DMS79 (cell line): ENCODE measurements at regions not wholly inside any gene's neighbourhood (a gene's known extent, or its start where the extent isn't known, plus 50 kb on each side); places are given as distances from the start of the nearest gene placed in this dataset.

Experiments
- DNase-seq: peaks from one replicate; lab custom pipeline; 2025; lab: John Stamatoyannopoulos, UW

DNA sequence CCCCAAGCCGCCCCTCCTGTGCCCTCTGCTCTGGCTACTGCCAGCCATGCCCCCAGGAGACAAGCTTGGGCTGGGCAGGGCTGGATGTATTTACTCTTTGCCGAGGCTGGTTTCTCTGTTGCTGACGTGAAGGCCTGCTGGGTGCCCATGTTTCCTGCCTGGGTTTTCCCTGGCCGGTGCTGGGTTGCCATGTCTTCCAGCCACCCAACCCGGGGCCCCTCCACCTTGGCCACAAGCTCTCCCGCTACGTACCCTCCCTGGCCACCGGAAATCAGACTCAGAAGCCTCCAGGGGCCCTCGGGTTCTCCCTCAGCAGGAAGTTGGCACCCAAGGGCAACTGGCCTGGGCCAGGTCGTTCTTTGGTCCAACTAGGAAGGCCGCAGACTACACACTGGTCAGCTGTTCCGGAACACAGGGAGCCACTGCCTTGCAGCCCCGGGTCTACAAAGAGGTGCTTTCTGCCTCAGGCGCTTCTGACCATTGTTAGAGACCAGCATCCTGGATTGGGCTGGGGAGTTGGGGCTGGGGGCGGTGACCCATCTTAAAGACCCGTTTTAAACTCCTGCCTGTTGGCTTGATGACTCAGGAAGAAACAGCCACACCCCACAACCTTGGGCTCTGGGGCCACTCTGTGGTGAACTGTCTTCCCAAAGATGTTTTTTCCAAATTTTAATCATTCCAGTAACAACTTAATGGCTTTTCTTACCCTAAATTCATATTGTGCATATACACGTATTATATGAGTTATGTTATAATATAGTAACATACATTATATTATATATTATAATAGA lies 71.2 kb upstream of the RUNX3 start:
- DNase-seq: no peak

DNA sequence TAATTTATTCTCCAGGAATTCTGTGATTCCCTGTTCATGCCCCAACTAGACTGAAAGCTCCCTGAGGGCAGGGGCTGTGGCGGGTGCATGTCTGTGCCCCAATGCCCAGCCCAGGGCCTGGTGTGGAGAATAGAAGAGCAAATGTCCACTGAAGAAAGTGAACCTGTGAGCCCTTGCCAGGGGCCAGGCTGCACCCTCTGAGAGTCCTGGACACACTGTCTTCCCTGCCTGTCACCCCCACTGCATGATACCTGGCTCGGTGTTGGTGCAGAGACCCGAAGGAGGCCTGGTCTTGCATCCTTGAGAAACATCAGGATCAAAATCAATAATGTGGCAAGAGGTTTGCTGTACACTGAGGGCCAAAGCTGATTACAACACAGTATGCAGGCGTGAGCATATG lies 69.8 kb upstream of the RUNX3 start:
- no peak for DNase-seq

DNA sequence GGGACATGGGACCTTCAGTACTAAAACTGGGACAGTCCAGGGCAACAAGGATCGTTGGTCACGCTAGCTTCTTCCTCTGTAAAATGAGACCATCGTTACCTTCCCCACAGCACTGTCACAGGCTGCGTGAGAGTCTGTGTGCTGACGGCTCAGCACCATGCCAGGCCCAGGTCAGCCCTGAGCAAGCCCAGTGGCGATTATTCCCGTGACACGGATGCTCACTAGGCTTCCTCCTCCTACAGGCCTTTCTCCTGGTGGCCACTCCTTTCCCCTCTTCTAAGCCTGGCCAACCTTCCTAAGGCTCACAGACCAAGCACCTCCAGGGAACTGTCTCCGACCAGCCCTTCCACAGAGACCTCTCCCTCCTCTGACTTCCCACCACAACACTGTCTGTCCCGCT lies 69.3 kb upstream of the RUNX3 start:
- no peak for DNase-seq

DNA sequence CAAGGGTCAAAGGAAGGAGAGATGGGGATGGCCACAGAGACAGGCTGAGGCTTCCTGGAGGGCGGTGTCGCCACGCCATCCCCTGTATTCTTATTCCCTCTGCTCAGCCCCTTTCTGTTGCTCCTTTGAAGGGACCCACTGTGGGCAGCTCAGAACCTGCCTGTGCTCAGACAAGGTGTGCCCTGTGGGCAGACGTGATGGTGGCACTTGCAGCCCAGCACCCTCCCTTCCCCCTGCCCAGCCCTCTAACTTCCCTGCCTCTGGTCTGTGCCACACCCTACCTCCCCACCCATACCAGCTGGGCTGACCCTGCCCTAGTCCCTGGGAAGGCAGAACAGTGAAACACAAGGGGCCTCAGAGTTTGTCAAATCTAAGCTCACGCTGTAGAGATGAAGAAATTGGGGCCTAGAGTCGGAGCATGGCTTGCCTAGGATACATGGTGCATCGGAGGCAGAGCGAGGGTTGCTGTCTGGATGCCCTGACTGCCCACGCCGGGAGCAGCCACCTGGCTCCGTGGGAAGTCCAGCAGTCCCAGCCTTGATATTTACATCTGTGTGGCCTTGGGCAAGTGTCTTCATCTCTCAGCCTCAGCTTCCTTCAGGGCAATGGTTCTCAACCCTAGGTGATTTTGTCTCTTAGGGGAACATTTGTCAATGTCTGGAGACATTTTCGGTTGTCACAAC lies 68.6 kb upstream of the RUNX3 start:
- no peak for DNase-seq

DNA sequence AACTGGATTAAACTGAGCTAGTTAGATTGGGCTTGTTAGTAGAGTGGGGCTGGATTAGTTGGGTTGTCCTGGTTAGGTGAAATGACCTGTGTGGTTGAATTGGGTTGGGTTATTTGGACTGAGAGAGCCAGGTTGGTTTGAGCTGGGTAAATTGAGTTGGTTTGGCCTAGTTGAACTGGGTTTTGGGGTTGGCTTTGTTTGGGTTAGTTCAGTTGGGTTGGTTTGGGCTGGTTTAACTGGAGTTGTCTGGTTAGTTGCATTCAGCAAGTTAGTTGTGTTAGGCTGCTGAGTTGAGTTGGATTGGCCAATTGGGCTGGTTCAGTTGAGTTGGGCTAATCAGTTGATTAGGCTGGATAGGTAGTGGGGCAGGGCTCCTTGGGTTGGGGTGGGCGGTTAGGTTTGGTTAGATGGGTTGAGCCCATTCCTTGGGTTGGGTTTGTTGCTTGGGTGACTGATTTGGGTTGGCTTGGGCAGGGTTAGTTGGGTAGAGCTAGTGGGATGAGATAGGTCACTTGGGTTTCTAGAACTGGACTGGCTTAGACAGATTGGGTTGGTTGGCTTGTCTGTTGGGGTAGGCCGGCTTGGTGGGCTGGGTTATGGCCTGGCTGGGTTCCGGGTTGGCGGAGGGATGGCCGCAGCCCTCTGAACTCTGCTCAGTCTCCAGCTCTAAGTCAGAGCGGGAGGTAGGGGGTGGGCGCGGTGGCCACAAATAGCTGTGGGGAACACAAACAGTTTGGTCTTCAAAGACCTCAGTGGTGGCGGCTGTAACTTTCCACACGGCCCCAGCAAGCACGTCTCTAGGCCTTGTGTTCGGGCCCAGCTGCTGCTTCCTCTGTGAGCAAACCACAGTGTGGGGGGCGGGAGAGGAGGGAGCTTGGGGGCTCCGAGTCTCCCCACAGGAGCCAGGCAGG lies 67.2 kb upstream of the RUNX3 start:
- DNase-seq: no peak

DNA sequence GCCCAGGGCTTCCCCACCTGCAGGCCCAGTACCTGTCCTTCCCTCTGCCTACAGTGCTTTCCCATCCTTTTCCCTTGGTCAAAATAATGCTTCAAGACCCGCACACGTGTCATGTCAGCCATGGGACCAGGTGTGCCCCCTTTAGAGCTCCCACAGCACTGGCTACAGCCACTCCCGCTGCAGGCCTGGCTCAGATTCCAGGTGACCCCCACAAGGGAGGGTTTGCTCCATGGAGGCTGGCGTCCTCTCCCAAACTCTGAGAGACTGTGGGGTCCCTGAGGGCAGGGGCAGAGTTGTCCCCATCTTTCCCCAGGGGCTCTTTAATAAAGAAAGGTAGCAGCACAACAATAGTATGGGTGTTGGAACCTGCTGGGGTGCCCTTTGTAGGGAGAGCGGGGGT lies 66.4 kb upstream of the RUNX3 start:
- no peak for DNase-seq

DNA sequence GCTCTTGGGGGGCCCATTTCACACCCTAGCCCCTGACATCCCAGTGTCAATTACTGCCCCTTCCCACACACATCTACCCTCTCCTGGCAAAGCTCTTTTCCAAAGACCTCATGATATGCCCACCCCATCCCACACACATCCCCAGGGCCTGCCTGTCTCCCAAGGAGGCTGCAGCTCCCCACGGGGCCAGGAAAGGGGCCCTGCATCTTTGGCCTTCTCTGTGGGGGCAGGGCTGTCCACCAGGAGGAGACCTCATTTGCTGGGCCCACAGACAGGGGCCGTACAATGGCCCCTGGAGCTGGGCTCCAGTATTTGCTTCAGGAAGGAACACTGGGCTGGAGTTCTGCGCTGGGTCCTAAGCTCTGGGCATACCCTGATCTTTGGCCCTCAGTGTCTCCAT lies 65.6 kb upstream of the RUNX3 start:
- DNase-seq: no peak

DNA sequence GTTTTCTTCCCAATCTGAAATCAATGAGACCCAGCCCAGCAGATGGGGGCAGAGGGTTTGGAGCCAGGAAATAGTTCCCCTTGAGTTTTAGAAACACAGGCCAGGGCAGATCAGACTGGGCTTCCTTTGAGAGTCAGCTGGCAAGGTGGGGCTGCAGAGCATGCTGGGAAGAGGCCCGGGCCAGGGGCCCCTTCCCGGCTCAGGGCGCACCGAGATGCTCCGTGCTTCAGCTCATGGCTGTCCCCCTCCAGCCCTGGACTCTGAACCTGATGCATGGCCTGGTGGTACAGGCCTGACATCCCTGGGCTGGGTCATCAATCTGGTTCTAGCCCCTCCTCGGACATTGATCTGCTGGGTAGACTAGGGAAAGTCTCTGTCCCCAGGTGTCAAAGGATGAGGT lies 65.1 kb upstream of the RUNX3 start:
- DNase-seq: no peak

DNA sequence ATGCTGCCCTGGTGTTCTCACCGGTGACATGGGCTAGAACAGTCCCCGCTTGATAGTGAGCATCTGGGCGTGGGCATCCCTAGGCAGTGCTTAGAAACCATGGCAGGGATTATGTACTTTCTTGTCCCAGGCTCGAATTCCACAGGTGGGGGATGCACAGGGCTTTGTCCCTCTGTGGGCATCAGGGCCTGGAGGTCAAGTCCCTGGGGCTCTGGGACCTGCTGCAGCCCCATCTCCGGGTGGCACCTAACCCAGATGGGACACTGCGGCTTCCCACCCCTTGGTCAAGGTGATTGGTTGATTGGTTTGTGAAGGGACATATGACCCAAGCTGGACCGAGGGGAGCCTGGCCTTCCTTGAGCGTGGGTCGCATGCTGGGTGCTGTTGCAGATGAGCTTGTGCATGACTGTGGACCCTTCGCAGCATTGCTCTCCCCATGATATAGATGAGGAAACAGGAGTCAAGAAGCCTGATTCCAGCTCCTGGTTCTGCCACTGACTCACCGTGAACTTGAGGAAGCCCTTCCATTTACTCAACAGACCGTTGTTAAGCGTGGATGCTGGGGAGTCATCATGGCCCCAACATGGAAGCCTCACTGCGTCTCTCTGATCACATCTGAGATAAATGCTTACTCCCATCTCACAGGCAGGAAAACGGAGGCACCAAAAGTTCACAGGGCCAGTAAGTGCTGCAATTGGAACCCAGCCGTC lies 64.0 kb upstream of the RUNX3 start:
- DNase-seq: no peak

DNA sequence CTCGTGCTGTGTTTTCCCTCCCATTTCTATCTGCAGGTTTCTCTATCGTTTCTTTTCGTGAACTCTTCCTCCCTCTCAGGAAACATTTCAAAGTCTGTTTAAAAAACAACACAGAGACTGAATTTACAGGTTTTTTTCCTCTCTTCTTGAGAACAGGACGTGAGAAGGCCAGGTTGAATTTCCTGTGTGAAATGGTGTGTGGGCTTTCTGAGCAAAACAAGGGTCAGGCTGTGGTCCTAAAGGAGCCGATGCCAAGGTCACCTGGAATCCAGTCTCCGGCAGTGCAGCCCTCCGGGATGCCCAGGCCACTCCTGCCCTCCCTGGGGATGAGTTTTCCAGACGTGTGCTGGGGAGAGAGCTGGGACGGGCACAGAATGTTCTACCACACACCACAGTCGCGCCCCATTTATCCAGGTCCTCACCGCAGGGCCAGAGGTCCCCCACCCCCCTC lies 62.7 kb upstream of the RUNX3 start:
- no peak for DNase-seq

DNA sequence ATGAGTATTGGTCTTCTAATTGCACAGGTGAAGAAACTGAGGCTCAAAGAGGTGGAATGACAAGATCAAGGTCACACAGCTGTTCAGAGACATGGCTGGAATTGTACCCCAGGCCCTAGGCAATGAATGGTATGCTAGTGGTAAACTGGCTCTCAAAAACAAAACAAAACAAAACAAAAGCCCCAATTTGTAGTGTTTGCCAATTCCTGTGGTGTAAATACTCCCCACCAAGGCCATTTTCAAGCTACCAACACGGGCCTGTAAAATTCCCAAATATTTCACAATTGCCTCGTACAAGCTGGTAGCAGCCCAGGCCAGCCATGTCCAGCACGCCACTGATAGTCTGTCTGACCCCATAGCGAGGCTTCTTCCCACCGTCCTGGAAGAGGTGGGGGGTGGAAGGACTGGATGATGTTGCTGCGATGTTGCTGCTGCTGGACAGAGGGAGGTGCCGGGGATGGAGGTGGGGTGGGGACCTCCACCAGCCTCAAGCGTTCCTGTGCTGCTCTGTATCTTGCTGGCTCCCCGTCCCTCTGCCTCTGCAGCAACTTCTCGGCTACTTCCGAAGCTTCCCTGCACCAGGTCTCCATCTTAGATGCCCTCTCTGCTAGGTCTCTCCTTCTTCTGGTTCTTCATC lies 62.2 kb upstream of the RUNX3 start:
- no peak for DNase-seq

DNA sequence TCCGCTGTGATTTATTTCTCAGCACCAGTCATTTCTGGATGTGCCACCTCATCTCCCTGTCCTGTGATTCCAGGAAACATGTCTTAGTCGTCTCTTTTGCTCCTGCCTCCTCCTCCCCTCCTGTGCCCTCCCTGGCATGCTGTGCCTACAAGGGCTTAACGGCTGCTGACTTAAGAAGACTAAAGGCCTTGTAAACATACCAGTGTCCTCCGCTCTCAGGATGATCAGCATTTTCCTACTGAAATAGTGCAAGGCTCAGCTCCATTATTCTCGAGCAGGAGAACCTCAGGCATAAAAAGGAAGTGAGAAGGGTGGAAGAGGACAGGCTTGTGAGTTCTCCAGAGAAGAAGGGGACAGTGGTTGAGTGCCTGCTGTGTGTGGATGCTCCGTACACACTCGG lies 61.6 kb upstream of the RUNX3 start:
- no peak for DNase-seq

DNA sequence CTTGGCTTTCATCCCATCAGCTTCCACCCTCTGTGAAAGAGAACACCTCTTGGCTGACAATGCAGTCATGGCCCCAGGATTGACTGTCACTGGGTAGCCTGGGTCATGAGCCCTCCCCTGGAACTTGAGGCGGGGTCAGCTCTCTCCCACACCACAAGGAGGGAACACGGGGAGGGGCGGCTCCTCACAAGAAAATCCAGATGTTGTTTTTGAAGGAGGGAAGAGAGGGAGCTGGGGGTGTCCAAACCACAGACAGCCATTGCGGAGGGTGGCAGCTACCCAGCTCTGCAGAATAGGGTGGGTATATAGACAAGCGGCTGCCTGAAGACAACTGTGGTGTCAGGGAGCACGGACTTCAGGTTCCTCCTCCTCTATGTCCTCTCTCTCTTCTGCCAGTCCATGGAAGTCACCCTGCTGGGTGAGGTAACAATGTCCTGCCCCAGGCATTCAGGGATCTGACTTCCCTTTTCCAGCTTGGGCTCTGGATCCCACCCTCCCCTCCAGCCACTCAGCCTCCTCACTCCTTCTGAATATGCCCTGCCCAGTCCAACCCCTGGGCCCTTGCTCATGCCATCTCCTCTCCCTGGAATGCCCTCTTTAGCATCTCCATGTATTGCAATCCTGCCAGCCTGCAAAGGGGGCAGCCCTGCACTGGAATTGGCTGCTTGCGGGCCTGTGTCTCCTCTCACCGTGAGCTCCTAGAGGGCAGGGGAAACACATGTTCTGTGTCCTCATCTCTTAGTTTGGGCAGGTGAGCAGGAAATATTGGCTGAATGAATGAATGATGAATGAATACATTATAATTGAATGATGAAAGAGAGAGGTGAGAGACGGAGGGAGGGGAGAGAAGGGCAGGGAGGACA lies 60.9 kb upstream of the RUNX3 start:
- no peak for DNase-seq

DNA sequence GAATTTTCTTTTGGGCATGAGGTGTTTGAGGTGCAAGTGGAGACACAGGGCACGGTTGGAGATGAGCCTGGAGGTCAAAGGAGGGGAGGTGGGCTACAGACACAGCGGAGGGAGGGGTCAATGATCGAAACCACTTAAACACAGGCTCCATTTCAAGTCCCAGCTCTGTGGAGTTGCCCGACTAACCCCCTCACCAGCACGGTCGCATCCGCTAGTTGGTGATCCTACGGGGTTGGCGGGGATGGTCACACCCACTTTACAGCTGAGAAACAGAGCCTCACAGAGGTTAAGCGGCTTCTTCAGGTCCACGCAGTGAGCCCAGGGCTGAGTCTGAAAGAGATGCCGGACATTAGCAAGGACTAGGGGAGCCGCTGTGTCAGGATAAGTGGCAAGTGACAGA lies 60.1 kb upstream of the RUNX3 start:
- no peak for DNase-seq

DNA sequence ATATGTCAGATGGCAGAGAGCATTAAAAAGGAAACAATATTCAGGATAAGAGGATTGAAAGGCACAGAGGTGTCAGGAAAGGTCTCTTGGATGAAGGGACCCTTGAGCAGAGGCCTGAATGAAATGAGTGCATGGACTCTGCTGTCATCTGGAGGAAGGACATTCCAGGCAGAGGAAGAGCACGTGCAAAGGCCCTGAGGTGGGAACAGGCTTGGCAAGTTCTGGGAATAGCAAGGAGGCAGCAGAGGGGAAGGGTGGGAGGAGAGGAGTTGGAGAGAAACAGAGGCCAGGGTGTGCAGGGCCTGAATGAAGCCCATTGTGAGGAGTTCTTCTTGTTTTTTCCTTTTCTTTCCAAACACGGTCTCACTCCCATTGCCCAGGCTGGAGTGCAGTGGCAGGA lies 59.0 kb upstream of the RUNX3 start:
- no peak for DNase-seq

DNA sequence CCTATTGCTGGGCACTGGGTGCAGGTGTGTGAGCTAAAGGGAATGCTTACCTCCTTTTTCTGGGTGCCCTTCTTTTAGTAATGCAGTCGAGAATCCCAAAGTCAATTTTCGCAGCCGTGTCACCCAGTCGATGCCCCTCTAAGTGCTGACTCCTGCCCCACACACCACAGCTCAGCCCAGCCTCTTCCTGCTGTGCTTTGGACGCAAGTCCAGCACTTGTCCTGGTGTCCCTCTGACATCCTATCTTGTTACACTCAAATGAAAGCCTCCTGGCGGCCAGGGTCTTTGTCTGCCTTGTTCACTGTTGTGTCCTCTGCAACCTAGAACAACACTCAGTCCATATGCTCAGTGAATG lies 58.5 kb upstream of the RUNX3 start:
- DNase-seq: no peak

DNA sequence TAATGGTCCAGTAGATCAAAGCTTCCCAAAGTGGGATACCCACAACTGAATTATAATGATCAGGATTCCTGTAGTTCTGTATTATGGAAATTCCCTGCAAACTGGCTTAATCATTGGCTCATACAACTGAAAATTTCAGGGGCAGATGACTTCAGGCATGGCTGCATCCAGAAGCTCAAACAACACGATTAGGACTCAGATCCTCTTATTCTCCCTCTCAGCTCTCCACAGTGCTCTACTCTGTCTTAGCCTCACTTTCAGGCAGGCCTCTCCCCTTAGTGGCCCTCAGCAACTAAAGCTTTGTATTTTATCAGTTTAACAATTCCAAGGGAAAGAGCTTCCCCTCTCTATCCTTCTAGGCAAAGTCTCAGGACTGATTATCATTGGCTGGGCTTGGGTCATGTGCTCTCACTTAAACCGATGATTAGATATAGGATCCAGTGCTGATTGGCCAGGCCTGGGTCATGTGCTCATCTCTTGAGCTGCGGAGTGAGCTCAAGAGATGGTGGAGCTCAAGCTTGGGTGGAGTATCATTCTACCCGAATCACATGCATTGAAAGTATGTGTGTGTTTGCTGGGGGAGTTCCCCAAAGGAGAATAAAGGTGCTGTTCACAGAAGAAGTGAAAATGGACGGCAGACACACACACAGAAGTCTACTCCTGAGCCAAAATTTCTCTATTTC lies 57.9 kb upstream of the RUNX3 start:
- DNase-seq: no peak

DNA sequence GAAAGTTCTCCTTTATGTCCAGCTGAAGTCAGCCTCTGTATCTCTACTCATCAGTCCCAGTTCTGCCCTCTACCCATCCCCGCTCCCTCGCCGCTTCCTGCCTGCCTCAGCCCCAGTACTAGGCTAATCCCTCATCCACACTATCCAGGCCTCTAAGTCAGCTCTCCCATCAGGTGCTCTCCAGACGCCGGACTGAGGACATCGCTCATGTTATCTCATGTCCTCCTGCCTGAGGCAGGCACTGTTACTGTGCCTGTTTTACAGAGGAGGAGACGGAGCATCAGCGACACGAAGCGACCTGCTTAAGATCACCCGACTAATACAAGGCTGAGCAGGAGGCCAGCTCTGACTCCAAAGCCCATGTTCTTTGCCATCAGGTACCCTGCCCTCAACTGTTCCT lies 57.3 kb upstream of the RUNX3 start:
- DNase-seq: no peak

DNA sequence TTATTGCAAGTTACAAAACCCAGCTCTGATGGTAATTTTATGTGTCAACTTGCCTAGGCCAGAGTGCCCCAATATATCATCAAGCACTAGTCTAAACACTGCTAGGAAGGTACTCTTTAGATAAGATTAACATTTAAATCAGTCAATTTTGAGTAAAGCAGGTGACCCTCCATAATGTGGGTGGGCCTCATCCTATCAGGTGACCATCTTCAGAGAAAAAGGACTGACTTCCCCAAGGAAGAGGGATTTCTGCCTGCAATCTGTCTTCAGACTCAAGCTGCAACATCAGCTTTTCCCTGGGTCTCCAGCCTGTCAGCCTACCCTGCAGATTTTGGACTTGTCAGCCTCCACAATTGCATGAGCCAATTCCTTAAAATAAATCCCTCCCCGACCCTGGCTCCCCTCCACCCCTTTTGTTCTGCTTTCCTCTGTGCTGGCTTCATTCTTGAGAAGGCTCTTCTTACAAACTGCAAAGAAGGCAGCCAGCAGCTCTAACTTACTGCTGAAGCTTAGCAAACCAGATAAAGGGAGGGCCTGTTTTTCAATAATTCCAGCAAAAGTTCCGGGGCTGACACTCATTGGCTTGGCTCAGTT lies 56.4 kb upstream of the RUNX3 start:
- DNase-seq: no peak

DNA sequence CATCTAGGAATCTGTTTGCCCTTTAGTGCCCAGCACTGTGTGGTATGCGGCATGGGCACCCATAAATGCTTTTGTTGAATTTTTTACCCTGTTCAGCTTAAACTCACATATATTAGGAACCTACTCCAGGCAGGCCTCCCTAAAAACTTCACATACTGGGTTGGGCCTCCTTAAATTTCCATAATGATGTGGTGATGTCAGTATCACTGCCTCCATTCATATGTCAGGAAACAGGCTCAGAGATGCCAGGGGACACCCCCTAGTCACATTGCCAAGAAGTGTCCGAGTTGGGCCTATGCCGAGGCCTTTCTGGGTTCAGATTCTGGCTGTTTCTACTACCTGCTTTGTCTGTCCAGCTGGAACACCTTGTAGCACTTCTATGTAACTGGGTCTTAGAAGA lies 55.7 kb upstream of the RUNX3 start:
- DNase-seq: no peak
